ENCODE measurements at regions not wholly inside any gene's neighbourhood (a gene's known extent, or its start where the extent isn't known, plus 50 kb on each side); places are given as distances from the start of the nearest gene placed in this dataset.

- CTCF ChIA-PET, result no interaction called here
- Histone ChIP-seq H3K9me2 (ENCODE audit: insufficient read depth) (no peaks in the 10 kb centered on the region), H3K36me3 (ENCODE audit: control insufficient read depth in 1 of 2, insufficient read depth in 2 of 2, low read length in 2 of 2) (no peaks in the 10 kb centered on the region), H2AFZ (ENCODE audit: low read depth, low read length, poor library complexity, severe bottlenecking) (no peak overlapping the region), H3K79me2 (ENCODE audit: insufficient read depth, low read length) (no peaks in the 10 kb centered on the region), H3K27me3 (ENCODE audit: insufficient read depth, low read length) (no peaks in the 10 kb centered on the region), H3K4me2 (ENCODE audit: low read length) (no peak overlapping the region), H3K9me3 (ENCODE audit: control insufficient read depth in 1 of 2, insufficient read depth in 1 of 2, low read depth in 1 of 2, low read length in 2 of 2) (peaks cover 0 to 6% of the 10 kb centered on the region in 2 experiments; a peak in 2 of 4 replicates), H3K4me1 (ENCODE audit: control insufficient read depth in 1 of 2, insufficient read depth in 2 of 2, low read length in 2 of 2) (no peaks in the 10 kb centered on the region), H3K27ac (ENCODE audit: low read depth, low read length) (no peak overlapping the region), H3K4me3 (replicated peaks in 1 of 2; ENCODE audit: low read depth in 1 of 2, low read length in 2 of 2) (no peak overlapping the region), H3K9ac (ENCODE audit: low read length) (no peak overlapping the region), H4K20me1 (ENCODE audit: insufficient read depth) (no peaks in the 10 kb centered on the region)
- no peak for TF ChIP-seq YY1 (IDR thresholded peaks at IDR 0.05; ENCODE audit: extremely low read depth, insufficient replicate concordance, low read depth, low read length)
- TF ChIP-seq CTCF (IDR thresholded peaks at IDR 0.05 in 2 of 3, conservative IDR thresholded peaks at IDR 0.05 in 1 of 3; ENCODE audit: borderline replicate concordance in 1 of 3, insufficient read depth in 1 of 3, low read depth in 2 of 3, low read length in 2 of 3), result no peak
- no peak for TF ChIP-seq JUND (IDR thresholded peaks at IDR 0.05)
- TF ChIP-seq EZH2phosphoT487 (IDR thresholded peaks at IDR 0.05; ENCODE audit: borderline replicate concordance), result no peak
- RAD21 ChIA-PET (ENCODE audit: low non-redundant PET in 1 of 2, low total read pairs in 2 of 2, uncharacterized antibody in 2 of 2, unreplicated experiment in 2 of 2), result no interaction called here
- ATAC-seq (no peak), DNase-seq (ENCODE audit: low read depth, low spot score) (no peak)
- no TSS peak for BruUV-seq (replicated peaks)
- POLR2A ChIA-PET, result no interaction called here
- intact Hi-C loops (cut with micrococcal nuclease), result no loop called here
Measured at GRCh38 chr10:129280908-129281586, 186.0 kb upstream of the MGMT start.

- no peak for ATAC-seq
- Histone ChIP-seq H3K4me2 (ENCODE audit: low read length) (no peak overlapping the region), H3K36me3 (ENCODE audit: control insufficient read depth in 1 of 2, insufficient read depth in 2 of 2, low read length in 2 of 2) (no peaks in the 10 kb centered on the region), H3K9me2 (ENCODE audit: insufficient read depth) (no peaks in the 10 kb centered on the region), H4K20me1 (ENCODE audit: insufficient read depth) (no peaks in the 10 kb centered on the region), H2AFZ (ENCODE audit: low read depth, low read length, poor library complexity, severe bottlenecking) (no peak overlapping the region), H3K9me3 (ENCODE audit: control insufficient read depth in 1 of 2, insufficient read depth in 1 of 2, low read depth in 1 of 2, low read length in 2 of 2) (peaks cover 0 to 10% of the 10 kb centered on the region in 2 experiments; a peak in 2 of 4 replicates), H3K4me3 (replicated peaks in 1 of 2; ENCODE audit: low read depth in 1 of 2, low read length in 2 of 2) (no peak overlapping the region), H3K27ac (ENCODE audit: low read depth, low read length) (no peak overlapping the region), H3K4me1 (ENCODE audit: control insufficient read depth in 1 of 2, insufficient read depth in 2 of 2, low read length in 2 of 2) (no peaks in the 10 kb centered on the region), H3K9ac (ENCODE audit: low read length) (no peak overlapping the region), H3K79me2 (ENCODE audit: insufficient read depth, low read length) (no peaks in the 10 kb centered on the region), H3K27me3 (ENCODE audit: insufficient read depth, low read length) (no peaks in the 10 kb centered on the region)
- intact Hi-C loops (cut with micrococcal nuclease), result no loop called here
- no peak for DNase-seq (ENCODE audit: low read depth, low spot score)
- POLR2A ChIA-PET, result no interaction called here
- CTCF ChIA-PET, result no interaction called here
- TF ChIP-seq JUND (IDR thresholded peaks at IDR 0.05), result no peak
- TF ChIP-seq EZH2phosphoT487 (IDR thresholded peaks at IDR 0.05; ENCODE audit: borderline replicate concordance), result no peak
- TF ChIP-seq SP1 (IDR thresholded peaks at IDR 0.05; ENCODE audit: low read depth), result no peak
- TF ChIP-seq ZNF274 (IDR thresholded peaks at IDR 0.05; ENCODE audit: low read depth, low read length), result no peak
- TF ChIP-seq POLR2AphosphoS5 (IDR thresholded peaks at IDR 0.05; ENCODE audit: low read depth, low read length), result no peak
- no peak for TF ChIP-seq CBX3 (IDR thresholded peaks at IDR 0.05; ENCODE audit: low read depth)
- no peak for TF ChIP-seq SIN3A (IDR thresholded peaks at IDR 0.05; ENCODE audit: low read depth)
- TF ChIP-seq CEBPB (IDR thresholded peaks at IDR 0.05; ENCODE audit: low read depth), result no peak
- TF ChIP-seq ELF1 (IDR thresholded peaks at IDR 0.05; ENCODE audit: borderline replicate concordance, low read depth), result no peak
- TF ChIP-seq REST (IDR thresholded peaks at IDR 0.05; ENCODE audit: low read depth), result no peak
- BruUV-seq (replicated peaks), result no TSS peak
- RAD21 ChIA-PET (ENCODE audit: low non-redundant PET in 1 of 2, low total read pairs in 2 of 2, uncharacterized antibody in 2 of 2, unreplicated experiment in 2 of 2), result no interaction called here
Measured at GRCh38 chr10:129285459-129285858, 181.6 kb upstream of the MGMT start.
